Right renal pelvis (tissue), 4 donors: ENCODE measurements at regions not wholly inside any gene's neighbourhood (a gene's known extent, or its start where the extent isn't known, plus 50 kb on each side); places are given as distances from the start of the nearest gene placed in this dataset.

Experiments
- DNase-seq, 4 donors: peaks; one replicate each; pipeline ENCODE4 v3.0.0-alpha.2; 2013; ENCODE audit warnings: low read depth in 4 of 4, low spot score in 3 of 4, missing footprints in 1 of 4

- DNase-seq: no peak
Observed at GRCh38 chr9:18129809-18130334, 344.1 kb upstream of the ADAMTSL1 start.

DNA sequence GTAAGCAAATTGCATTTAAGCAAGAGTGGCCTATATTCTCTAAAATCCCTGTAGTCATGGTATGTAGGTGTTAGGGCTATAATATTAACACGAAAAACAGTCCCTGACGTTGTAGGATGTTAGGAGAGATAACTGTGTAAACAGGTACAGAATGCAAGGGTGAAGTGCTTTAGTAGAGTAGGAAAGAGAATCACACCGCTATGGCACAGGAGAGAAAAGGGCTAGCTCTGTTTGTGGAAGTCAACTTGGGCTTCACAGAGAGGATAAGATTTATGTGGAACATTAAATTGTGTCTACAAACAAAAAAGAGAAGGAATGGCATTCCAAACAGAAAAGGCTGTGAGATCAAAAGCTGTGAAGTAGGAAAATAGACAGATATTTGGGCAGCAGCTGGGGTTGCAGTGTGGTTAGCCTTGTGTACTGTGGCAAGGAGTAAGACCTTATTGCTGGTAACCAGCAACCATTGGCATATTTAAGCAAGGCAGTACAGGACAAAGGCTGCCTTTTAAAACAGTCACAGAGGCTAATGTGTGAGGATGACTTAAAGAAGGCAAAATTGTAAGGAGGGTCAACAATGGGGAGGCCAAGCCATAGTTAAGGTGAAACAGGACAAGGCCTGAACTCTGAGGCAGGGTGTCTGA is 337.5 kb upstream of the ADAMTSL1 start:
- DNase-seq: no peak

- DNase-seq: no peak
Observed at GRCh38 chr9:18137815-18138214, 336.1 kb upstream of the ADAMTSL1 start.

GRCh38 chr9:18138656-18139055 is 335.3 kb upstream of the ADAMTSL1 start:
- no peak for DNase-seq

DNA sequence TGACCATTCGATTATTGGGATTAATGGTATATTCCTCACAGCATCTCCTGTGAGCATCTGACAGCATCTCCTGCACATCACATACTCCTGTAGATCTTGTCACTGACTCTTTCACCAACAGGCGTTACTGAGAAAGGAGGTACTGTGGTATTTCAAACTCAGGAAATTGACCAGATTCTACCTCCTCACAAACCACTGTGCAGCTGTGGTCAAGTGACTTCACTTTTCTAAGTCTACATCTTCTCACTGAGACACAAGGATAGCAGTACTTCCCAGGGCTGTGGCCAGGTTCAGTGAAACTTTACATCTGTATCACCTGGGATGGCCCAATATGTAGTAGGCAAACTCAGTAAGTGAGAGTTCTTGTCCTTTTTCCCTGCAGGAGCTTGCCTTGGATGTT is 332.3 kb upstream of the ADAMTSL1 start:
- DNase-seq: no peak

GRCh38 chr9:18143073-18143745 is 330.7 kb upstream of the ADAMTSL1 start:
- no peak for DNase-seq

GRCh38 chr9:18146329-18146728 is 327.6 kb upstream of the ADAMTSL1 start:
- no peak for DNase-seq

DNA sequence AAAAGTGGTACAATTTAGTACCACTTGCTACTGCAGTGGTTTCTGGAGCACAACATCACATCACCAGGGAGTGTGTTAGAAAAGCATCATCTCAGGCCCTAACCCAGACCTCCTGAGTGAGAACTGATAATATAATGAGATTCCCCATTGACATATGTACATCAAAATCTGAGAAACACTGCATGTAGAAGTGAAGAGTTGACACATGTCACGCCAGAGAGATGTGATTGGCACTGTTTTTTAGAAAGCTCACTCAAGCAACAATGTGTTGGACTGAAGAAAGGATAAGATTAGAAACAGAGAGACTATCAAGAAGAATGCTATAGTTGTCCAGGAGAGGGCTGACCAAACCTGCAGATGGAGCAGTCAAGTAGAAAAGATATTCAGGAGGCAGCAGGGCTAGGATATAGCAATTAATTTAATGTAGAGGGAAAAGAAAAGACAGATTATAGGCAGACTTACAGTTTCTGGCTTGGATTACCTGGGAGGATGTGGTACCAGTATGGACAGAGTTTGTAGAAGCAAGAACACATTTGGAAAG is 324.4 kb upstream of the ADAMTSL1 start:
- no peak for DNase-seq

GRCh38 chr9:18154661-18155060 is 319.3 kb upstream of the ADAMTSL1 start:
- DNase-seq: no peak

GRCh38 chr9:18159254-18159653 is 314.7 kb upstream of the ADAMTSL1 start:
- no peak for DNase-seq

- no peak for DNase-seq
Observed at GRCh38 chr9:18163146-18163545, 310.8 kb upstream of the ADAMTSL1 start.

DNA sequence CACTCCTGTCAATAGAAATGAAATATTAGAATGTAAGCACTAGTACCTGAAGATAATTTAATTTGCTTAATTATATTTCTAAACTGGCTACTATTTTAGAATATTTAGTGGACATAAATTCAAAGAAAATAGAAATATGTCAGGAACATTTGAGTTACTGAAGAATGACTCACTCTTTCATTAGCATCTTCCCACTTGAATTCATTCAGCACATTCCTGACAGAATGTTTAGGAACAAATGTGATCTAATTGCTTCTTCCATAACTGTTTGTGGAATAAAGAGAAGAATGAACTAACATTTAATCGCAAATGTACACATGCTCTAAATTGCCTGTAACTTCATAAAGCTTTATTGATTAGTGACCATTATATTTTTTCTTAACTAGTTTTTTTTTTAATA is 306.2 kb upstream of the ADAMTSL1 start:
- DNase-seq: no peak

DNA sequence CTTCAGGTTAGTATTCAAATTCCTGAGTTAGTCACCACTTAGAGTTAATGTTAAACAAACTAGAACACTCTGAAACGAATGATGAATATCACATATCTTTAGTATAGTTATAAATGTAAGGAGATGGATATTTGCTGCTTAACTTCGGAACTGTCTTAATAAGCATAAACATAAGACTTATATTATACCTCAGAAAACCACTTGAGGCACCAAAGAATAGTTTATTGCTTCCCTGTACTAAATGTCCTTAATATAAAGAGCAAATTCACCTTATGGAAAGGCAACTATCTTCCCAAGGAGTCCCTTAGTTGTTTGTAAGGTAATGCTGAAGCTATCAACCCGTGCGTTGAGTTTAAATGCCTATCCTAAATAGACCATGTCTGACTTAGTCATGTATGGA is 300.0 kb upstream of the ADAMTSL1 start:
- no peak for DNase-seq

GRCh38 chr9:18182636-18183035 is 291.3 kb upstream of the ADAMTSL1 start:
- no peak for DNase-seq

GRCh38 chr9:18183974-18184373 is 290.0 kb upstream of the ADAMTSL1 start:
- DNase-seq: no peak

- no peak for DNase-seq
Observed at GRCh38 chr9:18184401-18184800, 289.6 kb upstream of the ADAMTSL1 start.

DNA sequence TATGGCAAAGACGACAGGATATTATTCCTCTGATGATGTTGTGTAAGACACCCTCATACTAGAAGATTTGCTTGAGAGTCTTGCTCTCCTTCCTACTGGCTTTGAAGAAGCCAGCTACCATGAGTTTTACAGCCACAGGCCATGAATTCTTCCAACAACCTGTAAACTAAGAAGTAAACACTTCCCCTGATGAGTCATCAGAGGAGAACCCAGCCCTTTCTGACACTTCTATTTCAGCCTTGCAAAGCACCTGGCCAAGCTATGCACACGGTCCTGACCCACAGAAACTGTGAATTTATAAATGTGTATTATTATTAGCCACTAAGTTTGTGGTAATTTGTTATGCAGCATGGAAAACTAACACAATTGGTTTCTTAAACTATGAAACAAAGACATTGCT is 288.8 kb upstream of the ADAMTSL1 start:
- no peak for DNase-seq

DNA sequence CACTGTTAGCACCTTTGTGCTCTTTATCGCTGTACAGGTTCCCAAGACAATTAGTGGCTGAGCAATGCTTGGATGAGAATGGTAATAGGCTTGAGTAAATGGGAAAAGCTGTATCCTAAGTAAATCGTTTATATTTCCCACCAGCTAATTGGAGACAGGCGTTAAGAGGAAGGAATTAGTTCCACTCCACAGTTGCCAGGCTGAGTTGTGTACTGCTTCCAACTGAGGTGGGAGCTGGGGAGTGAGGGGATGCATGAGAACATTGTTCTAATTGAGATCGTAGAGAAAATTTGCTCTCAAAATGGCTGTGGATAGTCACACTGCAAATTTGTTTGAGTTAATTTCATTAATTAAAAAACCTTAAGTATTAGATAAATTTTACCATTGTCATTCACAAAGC is 285.0 kb upstream of the ADAMTSL1 start:
- DNase-seq: no peak

- no peak for DNase-seq
Observed at GRCh38 chr9:18189871-18190670, 283.9 kb upstream of the ADAMTSL1 start.

DNA sequence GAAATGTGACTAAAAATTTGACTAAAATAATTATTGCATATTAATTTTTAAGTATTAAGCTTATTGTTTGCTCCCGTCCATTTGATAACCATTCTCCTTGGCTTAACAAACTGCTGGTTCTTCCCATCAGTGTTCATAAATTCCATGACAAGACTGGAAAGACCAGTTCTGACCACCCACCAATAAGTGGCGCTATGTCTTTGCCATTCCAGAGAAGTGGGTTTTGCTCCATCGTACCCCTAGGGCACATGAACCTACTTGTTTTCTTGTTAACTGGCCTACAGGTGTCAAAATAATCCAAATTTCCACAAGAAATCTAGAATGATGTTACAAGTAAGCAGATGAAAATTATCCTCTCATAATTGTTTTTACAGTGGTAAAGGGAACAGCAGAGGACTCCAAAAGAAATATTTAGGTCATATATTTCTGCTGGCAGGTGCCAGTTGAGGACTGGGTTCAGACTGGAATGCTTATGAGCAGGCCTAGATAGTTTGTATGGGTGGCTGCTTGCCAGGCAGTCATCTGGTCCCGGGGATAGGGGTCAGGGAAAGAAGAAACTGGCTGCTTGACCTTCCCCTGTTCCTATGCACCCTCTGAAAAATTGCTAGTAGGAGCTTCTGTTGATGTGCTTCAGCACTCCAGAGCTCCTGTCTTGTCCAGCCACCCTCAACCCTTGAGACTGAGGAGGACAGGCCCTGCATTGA is 283.1 kb upstream of the ADAMTSL1 start:
- DNase-seq: no peak

DNA sequence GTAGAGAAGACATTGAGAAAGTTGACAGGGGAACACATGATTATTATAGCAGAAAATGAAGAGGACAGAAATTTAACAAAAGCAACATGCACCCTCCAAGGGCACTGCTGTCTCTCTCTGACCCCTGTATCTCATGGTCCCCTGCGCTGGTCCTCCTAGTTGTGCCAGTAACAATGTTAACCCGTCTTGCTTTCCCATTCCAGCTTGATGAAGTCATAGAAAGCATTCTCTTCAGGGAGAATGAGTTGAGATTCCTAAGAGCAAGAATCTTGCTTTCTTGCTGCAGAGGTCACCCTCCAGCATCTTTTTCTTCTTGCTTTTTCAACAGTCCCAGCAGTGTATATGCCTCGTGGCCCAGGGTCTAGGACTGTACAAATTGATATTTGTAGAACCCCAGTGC is 279.6 kb upstream of the ADAMTSL1 start:
- DNase-seq: no peak
